Stimulated activated CD4-positive, alpha-beta T cell treated with anti-CD3 and anti-CD28 coated beads, Interleukin-2, amount 100 ng/mL, for 24 hours (primary cell): ENCODE measurements at regions not wholly inside any gene's neighbourhood (a gene's known extent, or its start where the extent isn't known, plus 50 kb on each side); places are given as distances from the start of the nearest gene placed in this dataset.

Experiments
- DNase-seq, 2 donors: peaks; one replicate each; pipeline ENCODE4 v3.0.0-alpha.2; 2020

- DNase-seq, result no peak
Observed at GRCh38 chr3:29072611-29073010, 208.3 kb upstream of the RBMS3 start.

GRCh38 chr3:29077356-29077755 is 203.5 kb upstream of the RBMS3 start:
- DNase-seq, result no peak

- DNase-seq, result no peak
Observed at GRCh38 chr3:29079358-29079757, 201.5 kb upstream of the RBMS3 start.

- DNase-seq, result no peak
Observed at GRCh38 chr3:29080967-29081366, 199.9 kb upstream of the RBMS3 start.

- DNase-seq, result no peak
Observed at GRCh38 chr3:29083081-29083480, 197.8 kb upstream of the RBMS3 start.

- DNase-seq, result no peak
Observed at GRCh38 chr3:29083676-29084075, 197.2 kb upstream of the RBMS3 start.

GRCh38 chr3:29088579-29088978 is 192.3 kb upstream of the RBMS3 start:
- DNase-seq, result no peak

- no peak for DNase-seq
Observed at GRCh38 chr3:29090912-29091597, 189.8 kb upstream of the RBMS3 start.

GRCh38 chr3:29091599-29092189 is 189.2 kb upstream of the RBMS3 start:
- DNase-seq, result no peak

GRCh38 chr3:29092348-29092747 is 188.5 kb upstream of the RBMS3 start:
- no peak for DNase-seq

- DNase-seq, result no peak
Observed at GRCh38 chr3:29099296-29099695, 181.6 kb upstream of the RBMS3 start.

- DNase-seq, result no peak
Observed at GRCh38 chr3:29099775-29100174, 181.1 kb upstream of the RBMS3 start.

- no peak for DNase-seq
Observed at GRCh38 chr3:29100292-29100691, 180.6 kb upstream of the RBMS3 start.

GRCh38 chr3:29128001-29128400 is 152.9 kb upstream of the RBMS3 start:
- DNase-seq, result no peak

GRCh38 chr3:29137601-29138000 is 143.3 kb upstream of the RBMS3 start:
- DNase-seq, result peak in 1 of 2 donors; percentile 3

- DNase-seq, result no peak
Observed at GRCh38 chr3:29138171-29138570, 142.7 kb upstream of the RBMS3 start.

GRCh38 chr3:29140666-29141065 is 140.2 kb upstream of the RBMS3 start:
- DNase-seq, result no peak

GRCh38 chr3:29141197-29141917 is 139.5 kb upstream of the RBMS3 start:
- no peak for DNase-seq

GRCh38 chr3:29141918-29142275 is 139.0 kb upstream of the RBMS3 start:
- no peak for DNase-seq

GRCh38 chr3:29143151-29143550 is 137.7 kb upstream of the RBMS3 start:
- DNase-seq, result no peak

GRCh38 chr3:29144361-29144760 is 136.5 kb upstream of the RBMS3 start:
- no peak for DNase-seq

- DNase-seq, result no peak
Observed at GRCh38 chr3:29144807-29145206, 136.1 kb upstream of the RBMS3 start.

GRCh38 chr3:29145360-29145759 is 135.5 kb upstream of the RBMS3 start:
- DNase-seq, result no peak

GRCh38 chr3:29152379-29152778 is 128.5 kb upstream of the RBMS3 start:
- DNase-seq, result no peak
